GM21786 (cell line): ENCODE measurements at regions not wholly inside any gene's neighbourhood (a gene's known extent, or its start where the extent isn't known, plus 50 kb on each side); places are given as distances from the start of the nearest gene placed in this dataset.
"Not testable (repeated sequence)": the region's sequence is repeated elsewhere in the genome, so short reads cannot be mapped to it uniquely, and the experiment has no call there.

ENCODE experiments used
- ATAC-seq: cut with Tn5 transposase; IDR thresholded peaks from one replicate; pipeline ENCODE4 v1.9.1; 2021; ENCODE audit not compliant: unreplicated experiment

DNA sequence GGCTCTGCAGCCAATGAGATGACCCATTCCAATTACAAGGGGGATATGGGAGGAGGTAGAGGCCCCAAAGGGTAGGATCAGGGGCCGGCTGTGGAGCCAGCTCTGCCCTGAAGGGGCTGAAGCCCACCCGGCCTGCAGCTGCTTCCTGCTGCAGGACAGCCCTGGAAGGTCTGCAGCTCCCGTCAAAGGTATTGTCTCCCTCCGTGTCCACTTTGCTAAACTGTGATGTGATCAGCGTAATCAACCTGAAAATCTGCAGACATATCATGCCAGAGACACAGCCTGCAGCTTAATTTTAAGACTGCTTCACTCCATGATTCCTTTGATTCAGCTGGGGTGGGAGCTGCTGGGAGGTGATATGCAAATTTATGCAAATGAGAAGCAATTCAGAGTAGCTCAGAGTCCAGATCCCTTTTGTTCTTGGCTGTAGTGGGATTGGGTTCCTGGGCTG, 90.7 kb downstream of the GADD45G start:
- ATAC-seq = no peak

DNA sequence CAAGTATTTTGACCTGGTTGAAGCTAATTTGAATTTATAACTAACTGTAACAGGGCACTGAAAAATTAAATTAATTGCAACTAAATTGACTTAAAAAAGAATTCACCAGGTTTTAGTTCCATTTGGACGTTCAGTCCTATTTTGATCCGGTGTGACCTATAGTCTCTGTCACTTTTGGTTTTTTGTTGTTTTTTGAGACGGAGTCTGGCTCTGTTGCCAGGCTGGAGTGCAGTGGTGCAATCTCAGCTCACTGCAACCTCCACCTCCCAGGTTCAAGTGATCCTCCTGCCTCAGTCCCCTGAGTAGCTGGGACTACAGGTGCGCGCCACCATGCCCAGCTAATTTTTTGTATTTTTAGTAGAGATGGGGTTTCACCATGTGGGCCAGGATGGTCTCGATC, 91.2 kb downstream of the GADD45G start:
- ATAC-seq = not testable (repeated sequence)

DNA sequence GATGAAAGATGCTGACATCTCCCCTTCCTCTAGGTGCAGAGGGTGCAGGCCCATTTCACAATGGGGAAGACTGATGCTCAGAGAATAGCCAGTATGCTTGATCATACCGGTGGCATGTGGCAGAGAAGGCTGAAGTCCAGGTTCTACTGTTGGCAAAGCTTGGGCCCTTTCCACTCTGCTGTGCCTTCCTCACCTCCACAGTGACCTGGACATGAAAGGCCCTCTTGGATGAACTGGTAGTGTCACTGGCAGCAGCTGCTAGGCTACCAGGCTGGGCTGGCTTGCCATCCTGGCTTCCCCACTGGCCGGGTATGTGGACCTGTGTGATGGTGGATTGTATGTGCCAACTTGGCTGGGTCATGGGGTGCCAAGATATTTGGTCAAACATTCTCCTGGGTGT, 92.0 kb downstream of the GADD45G start:
- no peak for ATAC-seq

DNA sequence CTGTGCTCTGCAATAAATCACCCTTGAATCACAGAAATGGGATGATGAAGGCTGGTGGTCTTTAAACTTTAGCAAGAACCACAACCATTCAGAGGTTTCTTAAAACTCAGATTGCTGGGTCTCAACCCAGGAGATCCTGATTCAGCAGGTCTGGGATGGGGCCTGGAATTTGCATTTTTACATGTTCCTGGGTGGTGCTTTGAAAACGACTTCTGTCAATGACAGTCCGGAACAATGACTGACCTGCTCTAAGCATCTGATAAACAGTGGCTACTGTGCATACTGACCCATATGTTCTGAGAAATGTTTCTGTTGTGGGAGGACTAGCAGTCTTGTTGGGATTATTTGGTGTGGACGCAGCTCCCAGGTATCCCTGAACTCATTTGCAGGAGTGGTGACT, 92.7 kb downstream of the GADD45G start:
- ATAC-seq = no peak

GRCh38 chr9:89698411-89699005, 93.7 kb downstream of the GADD45G start:
- ATAC-seq = no peak

GRCh38 chr9:89699646-89700045, 94.8 kb downstream of the GADD45G start:
- no peak for ATAC-seq

DNA sequence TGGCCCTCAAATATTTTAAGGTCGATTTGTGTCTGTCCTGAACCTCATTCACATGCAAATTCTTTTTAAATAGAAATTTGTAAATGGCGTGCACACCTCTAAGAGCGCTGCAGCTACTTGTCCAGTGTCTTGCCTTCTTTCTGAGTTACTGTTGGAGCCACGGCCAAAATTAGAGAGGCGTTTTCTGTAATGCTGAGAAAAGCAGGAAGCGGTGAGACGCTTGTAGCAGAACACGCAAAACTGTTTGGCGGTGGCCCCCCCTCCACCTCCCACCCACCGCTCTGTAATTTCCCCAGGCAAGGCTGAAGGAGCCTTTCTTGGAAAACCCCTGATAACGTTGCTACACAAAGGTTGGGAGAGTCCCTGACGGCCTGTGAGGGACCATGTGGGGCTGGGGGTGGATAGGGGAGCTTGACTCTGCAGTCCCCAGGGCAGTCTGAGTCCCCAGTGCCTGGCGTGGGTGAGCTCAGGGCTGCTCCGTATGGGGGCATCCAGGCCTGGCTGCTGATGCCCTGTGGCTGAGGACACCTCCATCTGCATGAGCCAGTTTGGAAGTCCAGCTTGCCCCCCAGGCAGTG, 96.5 kb downstream of the GADD45G start:
- ATAC-seq = peak; percentile 66

DNA sequence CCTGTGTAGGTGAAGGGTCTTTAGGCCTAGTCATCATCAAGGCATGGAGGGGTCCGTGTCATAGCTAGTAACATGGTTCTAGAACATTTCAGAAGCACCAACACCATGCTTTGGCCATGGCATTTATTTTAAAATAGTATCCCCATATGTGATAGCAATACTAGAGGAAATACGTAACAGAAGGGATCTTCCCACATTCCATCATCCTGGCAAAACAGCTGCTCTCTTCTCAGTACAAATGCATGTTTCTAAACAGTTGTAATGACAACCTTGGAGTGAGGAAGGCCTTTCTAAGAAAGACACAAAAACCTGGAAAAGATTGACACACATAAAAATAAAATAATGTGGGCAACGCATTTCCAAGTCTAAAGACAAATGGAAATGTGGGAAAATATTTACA, 97.6 kb downstream of the GADD45G start:
- ATAC-seq = no peak

DNA sequence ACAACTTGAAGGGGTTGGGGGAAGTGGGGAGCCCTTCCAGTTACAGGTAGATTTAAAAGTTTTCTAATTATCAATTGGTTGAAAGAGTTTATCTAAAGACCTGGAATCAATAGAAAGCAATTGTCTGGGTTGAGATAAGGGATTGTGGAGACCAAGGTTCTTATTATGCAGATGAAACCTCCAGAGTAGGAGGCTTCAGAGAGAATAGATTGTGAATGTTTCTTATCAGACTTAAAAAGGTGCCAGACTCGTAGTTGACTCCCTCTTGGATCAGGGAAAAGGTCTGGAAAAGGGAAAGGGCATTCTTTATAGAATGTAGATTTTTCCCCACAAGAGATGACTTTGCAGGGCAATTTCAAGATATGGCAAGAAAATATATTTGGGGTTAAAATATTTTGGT, 100.8 kb downstream of the GADD45G start:
- ATAC-seq = no peak

DNA sequence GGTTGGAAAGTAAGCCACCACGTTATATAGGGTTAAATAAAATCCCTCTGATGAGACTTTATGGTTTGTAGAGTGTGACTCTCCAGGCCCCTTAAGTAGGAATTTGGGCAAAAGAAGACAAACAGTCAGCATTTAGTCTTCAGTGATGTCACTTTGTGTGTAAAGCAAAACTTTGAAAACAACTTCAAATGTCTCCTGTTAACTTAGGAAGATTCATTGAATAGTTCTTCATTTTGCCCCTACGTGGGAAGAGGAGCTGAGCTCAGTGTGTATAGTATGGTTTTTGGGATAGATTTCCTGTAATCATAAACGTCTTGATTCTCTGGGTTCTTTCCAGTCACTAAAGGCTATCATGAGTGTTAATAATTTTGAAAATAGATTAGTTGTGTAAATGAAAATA, 101.3 kb downstream of the GADD45G start:
- no peak for ATAC-seq

GRCh38 chr9:89706731-89707191, 101.9 kb downstream of the GADD45G start:
- no peak for ATAC-seq

DNA sequence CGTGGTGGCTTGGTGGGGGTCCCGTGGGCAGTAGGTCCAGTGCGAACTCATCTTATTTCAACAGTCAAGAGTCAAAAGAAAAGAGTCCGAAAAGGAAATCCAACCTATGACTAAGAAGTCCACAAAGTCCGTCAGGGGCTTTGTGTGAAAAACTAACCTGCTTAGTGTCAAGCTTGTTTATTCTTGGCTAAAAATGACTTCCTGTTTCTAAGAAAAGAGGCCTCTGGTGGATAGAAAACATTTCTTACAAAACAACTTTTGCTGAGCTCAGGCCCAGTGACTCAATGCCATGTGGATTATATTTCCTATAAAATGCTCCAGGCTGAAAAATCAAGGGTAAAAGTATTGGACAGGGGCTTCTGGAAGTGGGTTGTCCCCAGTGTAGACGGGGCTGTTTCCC, 105.9 kb downstream of the GADD45G start:
- no peak for ATAC-seq

DNA sequence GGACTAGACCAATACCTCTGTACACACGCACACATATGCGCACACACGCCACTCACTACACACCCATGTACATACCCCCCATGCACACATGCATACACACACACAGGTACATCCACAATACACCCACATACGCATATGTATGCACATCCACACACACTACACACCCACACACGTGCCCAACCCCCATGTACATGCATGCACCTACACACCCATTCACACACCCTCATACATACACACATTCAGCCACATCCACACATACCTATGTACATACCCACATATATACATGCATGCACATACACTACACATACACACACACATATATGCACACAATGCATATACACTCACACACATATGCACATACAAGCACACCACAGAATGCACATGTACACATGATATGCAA, 107.1 kb downstream of the GADD45G start:
- ATAC-seq = no peak

DNA sequence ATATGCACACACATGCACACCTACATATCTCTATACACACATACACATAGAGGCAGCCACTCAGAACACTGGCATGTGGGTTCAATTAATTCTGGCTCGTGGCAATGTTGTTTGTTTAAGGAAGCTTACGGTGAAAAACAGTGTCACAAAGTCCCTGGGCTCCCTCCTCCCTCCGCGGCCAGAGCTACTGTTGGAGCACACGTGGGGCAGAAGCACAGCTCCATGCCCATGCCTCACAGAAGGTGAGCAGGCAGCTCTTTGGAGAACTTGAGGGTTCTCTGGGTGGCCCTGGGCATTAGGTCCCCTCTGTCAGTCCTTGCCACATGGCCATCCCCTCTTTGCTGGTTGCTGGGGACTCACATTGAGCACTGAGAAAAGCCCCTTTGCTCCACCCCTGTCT, 107.5 kb downstream of the GADD45G start:
- no peak for ATAC-seq

- ATAC-seq = no peak
These were observed 109.5 kb downstream of the GADD45G start for GRCh38 chr9:89714321-89714720.

DNA sequence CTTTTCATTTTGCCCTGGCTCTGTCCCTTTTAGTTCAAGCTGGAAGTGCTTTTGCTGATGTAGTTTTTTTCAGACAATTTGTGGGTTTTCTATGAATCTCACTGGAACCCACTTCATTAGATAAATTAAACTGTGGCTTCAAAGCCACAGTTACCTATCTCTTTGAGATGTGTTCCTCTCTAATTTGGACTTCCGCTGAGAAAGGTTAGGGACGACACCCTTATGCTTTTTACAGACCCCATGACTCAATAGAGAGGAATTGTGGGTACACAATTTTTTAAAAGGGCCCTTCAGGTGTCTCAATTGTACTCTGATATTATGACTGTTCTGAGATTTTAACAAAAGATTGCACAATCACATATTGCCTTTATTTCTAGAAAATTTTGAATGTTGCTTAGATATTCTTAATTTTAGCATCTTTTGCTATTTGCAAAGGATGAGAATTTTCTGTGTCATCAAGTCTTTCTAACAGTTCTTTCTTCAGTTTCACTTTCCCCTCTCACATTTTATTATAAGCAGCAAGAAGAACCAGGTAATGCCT, 110.6 kb downstream of the GADD45G start:
- ATAC-seq = no peak

- ATAC-seq = no peak
These were observed 111.1 kb downstream of the GADD45G start for GRCh38 chr9:89715881-89716280.

DNA sequence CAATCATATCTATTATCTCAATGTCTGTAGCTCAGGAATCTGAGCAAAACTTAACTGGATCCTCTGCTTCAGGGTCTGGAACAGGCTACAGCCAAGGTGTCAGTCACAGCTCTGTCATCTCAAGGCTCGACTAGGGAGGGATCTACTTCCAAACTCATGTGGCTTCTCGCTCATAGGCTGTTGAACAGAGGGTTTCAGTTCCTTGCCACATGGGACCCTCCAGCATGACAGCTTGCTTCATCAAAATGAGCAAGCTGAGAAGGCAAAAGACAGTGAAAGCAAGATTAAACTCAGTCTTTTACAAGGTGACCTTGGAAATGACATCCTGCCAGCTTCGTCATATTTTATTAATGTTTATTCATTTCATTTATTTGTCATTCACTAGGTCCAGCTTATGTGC, 111.7 kb downstream of the GADD45G start:
- ATAC-seq = no peak

- no peak for ATAC-seq
These were observed 113.4 kb downstream of the GADD45G start for GRCh38 chr9:89718176-89718575.

DNA sequence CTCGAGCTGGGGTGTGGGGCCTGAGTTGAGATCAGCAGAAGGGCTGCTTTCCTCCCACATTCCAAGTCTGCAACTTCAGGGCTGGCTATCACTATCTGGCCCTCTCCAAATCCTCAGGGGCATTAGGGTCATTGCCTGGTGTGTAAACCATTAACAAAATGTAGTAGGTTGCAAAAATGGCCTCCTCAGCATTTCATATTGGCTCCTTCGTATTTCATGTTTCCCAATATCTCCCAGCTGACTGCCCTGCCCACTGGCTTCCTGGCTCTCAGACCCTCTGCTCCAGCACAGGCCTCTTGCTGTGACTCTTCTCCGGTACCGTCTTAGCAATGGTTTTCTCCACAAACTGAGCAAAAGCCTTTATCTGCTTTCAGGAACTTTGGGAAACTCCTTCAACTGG, 113.8 kb downstream of the GADD45G start:
- no peak for ATAC-seq

- no peak for ATAC-seq
These were observed 114.4 kb downstream of the GADD45G start for GRCh38 chr9:89719202-89719601.

- no peak for ATAC-seq
These were observed 115.9 kb downstream of the GADD45G start for GRCh38 chr9:89720696-89721175.
